Muscle of arm (tissue), 1 donor: ENCODE measurements at regions not wholly inside any gene's neighbourhood (a gene's known extent, or its start where the extent isn't known, plus 50 kb on each side); places are given as distances from the start of the nearest gene placed in this dataset.

Experiments
- DNase-seq: peaks from one replicate; pipeline ENCODE4 v3.0.0-alpha.2; 2013

- DNase-seq = no peak
Observed at GRCh38 chr1:30405631-30406212, 317.7 kb downstream of the MATN1 start.

- DNase-seq = no peak
Observed at GRCh38 chr1:30405081-30405480, 318.3 kb downstream of the MATN1 start.

- DNase-seq = no peak
Observed at GRCh38 chr1:30404341-30404740, 319.0 kb downstream of the MATN1 start.

- DNase-seq = no peak
Observed at GRCh38 chr1:30403726-30404125, 319.7 kb downstream of the MATN1 start.

GRCh38 chr1:30403061-30403645, 320.2 kb downstream of the MATN1 start:
- no peak for DNase-seq

GRCh38 chr1:30402031-30402430, 321.4 kb downstream of the MATN1 start:
- no peak for DNase-seq

GRCh38 chr1:30400507-30400906, 322.9 kb downstream of the MATN1 start:
- DNase-seq = no peak

- no peak for DNase-seq
Observed at GRCh38 chr1:30399026-30399425, 324.4 kb downstream of the MATN1 start.

GRCh38 chr1:30397576-30397975, 325.8 kb downstream of the MATN1 start:
- DNase-seq = no peak

- DNase-seq = no peak
Observed at GRCh38 chr1:30395631-30396030, 327.8 kb downstream of the MATN1 start.

GRCh38 chr1:30388386-30388785, 335.0 kb downstream of the MATN1 start:
- no peak for DNase-seq

- no peak for DNase-seq
Observed at GRCh38 chr1:30386156-30386926, 337.0 kb downstream of the MATN1 start.

- DNase-seq = no peak
Observed at GRCh38 chr1:30385246-30385995, 338.0 kb downstream of the MATN1 start.

GRCh38 chr1:30384286-30385245, 338.8 kb downstream of the MATN1 start:
- DNase-seq = no peak

- DNase-seq = no peak
Observed at GRCh38 chr1:30383221-30383711, 340.1 kb downstream of the MATN1 start.

- DNase-seq = no peak
Observed at GRCh38 chr1:30382496-30382895, 340.9 kb downstream of the MATN1 start.

- no peak for DNase-seq
Observed at GRCh38 chr1:30381671-30382365, 341.6 kb downstream of the MATN1 start.

- DNase-seq = no peak
Observed at GRCh38 chr1:30381266-30381665, 342.1 kb downstream of the MATN1 start.

- DNase-seq = no peak
Observed at GRCh38 chr1:30380625-30380984, 342.8 kb downstream of the MATN1 start.
